Gastroesophageal sphincter (tissue), 3 donors: ENCODE measurements at regions not wholly inside any gene's neighbourhood (a gene's known extent, or its start where the extent isn't known, plus 50 kb on each side); places are given as distances from the start of the nearest gene placed in this dataset.

Experiments
- CTCF ChIP-seq, 4 experiments: fragments of 200-600 bp in 2 of 4; fragments of 450-650 bp in 2 of 4; sonication (generic) in 1 of 4; IDR thresholded peaks; one replicate each; pipeline ENCODE4 v1.5.1; 2017 to 2019; ENCODE audit warnings: antibody characterized with exemption in 4 of 4, mild to moderate bottlenecking in 2 of 4, moderate library complexity in 2 of 4
- EP300 ChIP-seq: sonication (generic); formaldehyde crosslinking; IDR thresholded peaks from one replicate; pipeline ENCODE4 v1.6.1; 2017; ENCODE audit warnings: antibody characterized with exemption, mild to moderate bottlenecking
- POLR2A ChIP-seq, 2 donors: fragments of 450-650 bp; IDR thresholded peaks; one replicate each; pipeline ENCODE4 v1.6.1; 2017; ENCODE audit warnings: antibody characterized with exemption in 2 of 2, mild to moderate bottlenecking in 2 of 2, moderate library complexity in 1 of 2
- POLR2AphosphoS5 ChIP-seq: sonication (generic); formaldehyde crosslinking; IDR thresholded peaks from one replicate; pipeline ENCODE4 v1.6.1; 2017; ENCODE audit warnings: antibody characterized with exemption

- TF ChIP-seq POLR2A (IDR thresholded peaks at IDR 0.05) = no peak
- TF ChIP-seq CTCF (IDR thresholded peaks at IDR 0.05) = no peak
- TF ChIP-seq POLR2AphosphoS5 = no peak
- no peak for TF ChIP-seq EP300
Measured at GRCh38 chr6:90399970-90400369, 103.3 kb upstream of the BACH2 start.
